GM23248 (cell line): ENCODE measurements at regions not wholly inside any gene's neighbourhood (a gene's known extent, or its start where the extent isn't known, plus 50 kb on each side); places are given as distances from the start of the nearest gene placed in this dataset.

Experiments
- EZH2 ChIP-seq: fragments of 200-600 bp; sonication (generic); IDR thresholded peaks from 2 replicates; pipeline ENCODE4 v1.6.1; 2018; ENCODE audit warnings: antibody characterized with exemption, mild to moderate bottlenecking; ENCODE audit not compliant: insufficient read depth, poor library complexity, severe bottlenecking
- EZH2phosphoT487 ChIP-seq: fragments of 200-600 bp; sonication (generic); IDR thresholded peaks from 2 replicates; pipeline ENCODE4 v1.6.1; 2018; ENCODE audit warnings: antibody characterized with exemption, moderate library complexity, mild to moderate bottlenecking, low read depth; ENCODE audit not compliant: insufficient read depth

DNA sequence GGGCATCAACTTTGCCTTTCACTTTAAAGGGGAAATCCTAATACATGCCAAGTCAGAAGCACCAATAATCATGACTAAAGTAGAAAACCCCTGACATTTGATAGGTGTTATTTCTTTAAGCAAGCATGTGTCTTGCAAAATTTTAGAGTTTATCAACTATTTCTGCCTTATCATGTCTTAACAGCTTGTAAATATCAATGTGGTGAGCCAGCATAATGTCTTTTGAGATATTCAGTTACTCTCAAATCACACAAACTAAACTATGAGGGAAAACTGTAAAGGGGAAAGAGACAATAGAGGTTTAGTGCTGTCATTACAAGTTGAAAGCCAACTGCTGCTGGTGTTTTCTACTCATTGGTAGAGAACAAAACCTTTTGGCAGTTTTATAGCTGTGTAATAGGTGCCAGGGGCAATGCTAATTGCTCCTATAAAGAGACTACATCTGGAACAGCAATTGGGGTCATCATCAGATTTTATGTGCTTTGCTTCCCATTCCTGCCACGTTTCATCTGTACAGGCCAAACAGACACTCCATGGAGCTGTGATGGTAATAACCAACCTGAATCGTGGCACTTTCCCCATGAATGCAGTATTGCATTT lies 1027.4 kb downstream of the FSCB start:
- no peak for TF ChIP-seq EZH2
- no peak for TF ChIP-seq EZH2phosphoT487
